Pancreas (tissue), 10 donors: ENCODE measurements at regions not wholly inside any gene's neighbourhood (a gene's known extent, or its start where the extent isn't known, plus 50 kb on each side); places are given as distances from the start of the nearest gene placed in this dataset.

ENCODE experiments used
- ATAC-seq, 4 donors: fragments of 200-7000 bp; cut with Tn5 transposase; one replicate each; pipeline versions ENCODE4 v1.8.0 to v1.9.1; 2020; ENCODE audit warnings: mild to moderate bottlenecking in 4 of 4, moderate library complexity in 4 of 4
- DNase-seq, 6 donors: peaks; one replicate each; pipeline ENCODE4 v3.0.0-alpha.2; 2020
- FAIRE-seq: peaks from 2 replicates; lab custom pipeline; 2012; peaks lifted over from hg19 to GRCh38; lab: Jason Lieb, UNC
- H3K27ac ChIP-seq, 4 donors: fragments of 200-600 bp; sonication (generic); 1 replicate in 3 of 4; 2 replicates in 1 of 4; pipeline versions ENCODE4 v1.5.0 to v1.8.0; 2020
- H3K27me3 ChIP-seq, 4 donors: fragments of 200-600 bp; one replicate each; pipeline ENCODE4 v1.8.0; 2021
- H3K36me3 ChIP-seq, 3 donors: fragments of 200-600 bp; sonication (generic) in 1 of 3; one replicate each; pipeline versions ENCODE4 v1.5.0 to v1.8.0; 2020 to 2021
- H3K4me1 ChIP-seq, 3 donors: fragments of 200-600 bp; one replicate each; pipeline ENCODE4 v1.8.0; 2021
- H3K4me3 ChIP-seq, 4 donors: fragments of 200-600 bp; sonication (generic) in 2 of 4; one replicate each; pipeline versions ENCODE4 v1.5.0 to v1.8.0; 2020 to 2021
- H3K9me3 ChIP-seq, 4 donors: fragments of 200-600 bp; one replicate each; pipeline ENCODE4 v1.8.0; 2021
- CTCF ChIP-seq, 4 donors: fragments of 200-600 bp; sonication (generic) in 3 of 4; IDR thresholded peaks; one replicate each; pipeline versions ENCODE4 v1.5.0 to v1.8.0; 2021; ENCODE audit warnings: antibody characterized with exemption in 4 of 4
- WGBS, 2 donors: extraction: QIAGEN DNeasy Blood & Tissue Kit; methylation state at CpG; one replicate each; pipeline ENCODE4 v1.1.7; 2013; 5-methylcytosine and 5-hydroxymethylcytosine counted together
- intact Hi-C, 3 donors: fragments of 100-400 bp; cut with DNase I; formaldehyde crosslinking; loops; one replicate each; pipeline versions ENCODE4 v1.11.1 to v1.14.2; 2022
- donor health status: healthy with polysubstance abuse.
- donor health status: DM: no; HTN: no; CAD: no; lungs with moderate emphysema.
- donor health status: DM: no; HTN: no; CAD: no.
- donor health status: control.
- donor health status: control.
- donor health status: Bipolar disorder and iron deficiency.
- donor health status: DM: yes; HTN: yes; CAD: no.
- donor health status: DM: no; HTN: no; CAD: no.
- donor health status: DM: no; HTN: no; CAD: no.
- donor health status: DM: yes; HTN: yes; CAD: no.

- no peak overlapping the region for H3K4me3 ChIP-seq
- no peak for FAIRE-seq
- TF ChIP-seq CTCF (IDR thresholded peaks at IDR 0.05) = no peak
- H3K4me1 ChIP-seq = no peaks in the 10 kb centered on the region
- intact Hi-C loops = no loop called here
- H3K27ac ChIP-seq = no peak overlapping the region
- no peaks in the 10 kb centered on the region for H3K36me3 ChIP-seq
- no peak for ATAC-seq
- WGBS, 2 donors = 52 to 53% methylated on average over 1 of the region's 1 CpG
- H3K9me3 ChIP-seq = no peaks in the 10 kb centered on the region
- no peak for DNase-seq
- H3K27me3 ChIP-seq = no peaks in the 10 kb centered on the region
These were observed 549.6 kb upstream of the CELF4 start for GRCh38 chr18:38115201-38115600.

GRCh38 chr18:38087538-38087937 lies 521.9 kb upstream of the CELF4 start:
- H3K27me3 ChIP-seq = no peaks in the 10 kb centered on the region
- no peak overlapping the region for H3K27ac ChIP-seq
- intact Hi-C loops = no loop called here
- H3K4me1 ChIP-seq = no peaks in the 10 kb centered on the region
- 54 to 66% methylated on average over 1 of the region's 1 CpG for WGBS, 2 donors
- TF ChIP-seq CTCF (IDR thresholded peaks at IDR 0.05) = no peak
- H3K4me3 ChIP-seq = no peak overlapping the region
- no peaks in the 10 kb centered on the region for H3K9me3 ChIP-seq
- no peak for DNase-seq
- H3K36me3 ChIP-seq = no peaks in the 10 kb centered on the region
- ATAC-seq = no peak
- no peak for FAIRE-seq

GRCh38 chr18:38081516-38081915 lies 515.9 kb upstream of the CELF4 start:
- H3K36me3 ChIP-seq = no peaks in the 10 kb centered on the region
- WGBS, 2 donors = 78 to 79% methylated on average over 1 of the region's 1 CpG
- intact Hi-C loops = no loop called here
- H3K4me1 ChIP-seq = no peaks in the 10 kb centered on the region
- ATAC-seq (no peak), FAIRE-seq (no peak), DNase-seq (no peak)
- H3K27me3 ChIP-seq = no peaks in the 10 kb centered on the region
- no peak overlapping the region for H3K4me3 ChIP-seq
- no peak overlapping the region for H3K27ac ChIP-seq
- no peaks in the 10 kb centered on the region for H3K9me3 ChIP-seq
- TF ChIP-seq CTCF (IDR thresholded peaks at IDR 0.05) = no peak

GRCh38 chr18:38077229-38077628 lies 511.6 kb upstream of the CELF4 start:
- Histone ChIP-seq H3K4me3 (no peak overlapping the region), H3K36me3 (no peaks in the 10 kb centered on the region), H3K27me3 (no peaks in the 10 kb centered on the region), H3K4me1 (no peaks in the 10 kb centered on the region), H3K27ac (no peak overlapping the region), H3K9me3 (no peaks in the 10 kb centered on the region)
- 30 to 45% methylated on average over 4 of the region's 4 CpGs for WGBS, 2 donors
- DNase-seq (no peak), ATAC-seq (no peak), FAIRE-seq (no peak)
- no peak for TF ChIP-seq CTCF (IDR thresholded peaks at IDR 0.05)
- intact Hi-C loops = no loop called here

- TF ChIP-seq CTCF (IDR thresholded peaks at IDR 0.05) = no peak
- 73 to 77% methylated on average over 5 of the region's 5 CpGs for WGBS, 2 donors
- Histone ChIP-seq H3K9me3 (no peaks in the 10 kb centered on the region), H3K27me3 (no peaks in the 10 kb centered on the region), H3K36me3 (no peaks in the 10 kb centered on the region), H3K4me1 (no peaks in the 10 kb centered on the region), H3K4me3 (no peak overlapping the region), H3K27ac (no peak overlapping the region)
- no peak for FAIRE-seq
- no peak for ATAC-seq
- intact Hi-C loops = no loop called here
- no peak for DNase-seq
These were observed 510.9 kb upstream of the CELF4 start for GRCh38 chr18:38076346-38077070.
